HEK293 (cell line): ENCODE measurements at regions not wholly inside any gene's neighbourhood (a gene's known extent, or its start where the extent isn't known, plus 50 kb on each side); places are given as distances from the start of the nearest gene placed in this dataset.

ENCODE experiments used
- CTCF ChIP-seq: fragments of 450-650 bp; formaldehyde crosslinking; IDR thresholded peaks from 2 replicates; pipeline ENCODE4 v1.5.1; 2016; ENCODE audit warnings: missing biosample characterization, missing genetic modification characterization
- TSHZ1 ChIP-seq: fragments of 450-650 bp; formaldehyde crosslinking; IDR thresholded peaks from 2 replicates; pipeline ENCODE4 v1.5.1; 2016; ENCODE audit warnings: missing biosample characterization, missing genetic modification characterization, borderline replicate concordance
- ZBTB7A ChIP-seq: fragments of 450-650 bp; formaldehyde crosslinking; IDR thresholded peaks from 2 replicates; pipeline ENCODE4 v1.5.1; 2016; ENCODE audit warnings: low read depth, missing biosample characterization, missing genetic modification characterization
- ZNF571 ChIP-seq: fragments of 450-650 bp; formaldehyde crosslinking; IDR thresholded peaks from 2 replicates; pipeline ENCODE4 v1.5.0; 2017; ENCODE audit warnings: missing biosample characterization, missing genetic modification characterization
- ZNF843 ChIP-seq: fragments of 450-650 bp; formaldehyde crosslinking; IDR thresholded peaks from 2 replicates; pipeline ENCODE4 v1.5.1; 2016; ENCODE audit warnings: missing biosample characterization, missing genetic modification characterization
- TF ChIP-seq, protein P1 (sequence below): sonication (generic); formaldehyde crosslinking; IDR thresholded peaks from 2 replicates; pipeline ENCODE4 v1.8.1; 2022; ENCODE audit warnings: mild to moderate bottlenecking, moderate library complexity, missing genetic modification reagents

GRCh38 chr15:62497356-62497755 lies 332.3 kb upstream of the C2CD4B start:
- TF ChIP-seq, protein P1, sequence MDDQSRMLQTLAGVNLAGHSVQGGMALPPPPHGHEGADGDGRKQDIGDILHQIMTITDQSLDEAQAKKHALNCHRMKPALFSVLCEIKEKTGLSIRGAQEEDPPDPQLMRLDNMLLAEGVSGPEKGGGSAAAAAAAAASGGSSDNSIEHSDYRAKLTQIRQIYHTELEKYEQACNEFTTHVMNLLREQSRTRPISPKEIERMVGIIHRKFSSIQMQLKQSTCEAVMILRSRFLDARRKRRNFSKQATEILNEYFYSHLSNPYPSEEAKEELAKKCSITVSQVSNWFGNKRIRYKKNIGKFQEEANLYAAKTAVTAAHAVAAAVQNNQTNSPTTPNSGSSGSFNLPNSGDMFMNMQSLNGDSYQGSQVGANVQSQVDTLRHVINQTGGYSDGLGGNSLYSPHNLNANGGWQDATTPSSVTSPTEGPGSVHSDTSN (CRISPR knock-in tag): no peak
- TF ChIP-seq ZBTB7A (no peak), TSHZ1 (no peak), CTCF (tag by site-specific recombination) (no peak), ZNF843 (tag by site-specific recombination) (no peak), ZNF571 (tag by site-specific recombination) (no peak)
